SIG-M5 (cell line): ENCODE measurements at regions not wholly inside any gene's neighbourhood (a gene's known extent, or its start where the extent isn't known, plus 50 kb on each side); places are given as distances from the start of the nearest gene placed in this dataset.

Experiments used
- DNase-seq: peaks from one replicate; lab custom pipeline; 2025; lab: John Stamatoyannopoulos, UW

- no peak for DNase-seq
These were observed 507.5 kb upstream of the NR2F2 start for GRCh38 chr15:95822961-95823360.

GRCh38 chr15:95825208-95825607 lies 505.3 kb upstream of the NR2F2 start:
- no peak for DNase-seq

GRCh38 chr15:95825671-95826411 lies 504.7 kb upstream of the NR2F2 start:
- DNase-seq, result no peak

- DNase-seq, result no peak
These were observed 503.9 kb upstream of the NR2F2 start for GRCh38 chr15:95826412-95827195.

- DNase-seq, result no peak
These were observed 501.4 kb upstream of the NR2F2 start for GRCh38 chr15:95829062-95829461.

- no peak for DNase-seq
These were observed 500.2 kb upstream of the NR2F2 start for GRCh38 chr15:95830281-95830680.

GRCh38 chr15:95832668-95833067 lies 497.8 kb upstream of the NR2F2 start:
- no peak for DNase-seq

GRCh38 chr15:95834028-95834804 lies 496.3 kb upstream of the NR2F2 start:
- DNase-seq, result no peak

- DNase-seq, result no peak
These were observed 494.0 kb upstream of the NR2F2 start for GRCh38 chr15:95836536-95836935.

GRCh38 chr15:95837341-95838004 lies 493.0 kb upstream of the NR2F2 start:
- DNase-seq, result no peak

GRCh38 chr15:95839367-95839782 lies 491.1 kb upstream of the NR2F2 start:
- no peak for DNase-seq

- DNase-seq, result no peak
These were observed 490.5 kb upstream of the NR2F2 start for GRCh38 chr15:95840004-95840403.

- DNase-seq, result no peak
These were observed 489.6 kb upstream of the NR2F2 start for GRCh38 chr15:95840855-95841254.

GRCh38 chr15:95842576-95842975 lies 487.9 kb upstream of the NR2F2 start:
- no peak for DNase-seq

GRCh38 chr15:95843241-95843910 lies 487.1 kb upstream of the NR2F2 start:
- no peak for DNase-seq

GRCh38 chr15:95845862-95846515 lies 484.5 kb upstream of the NR2F2 start:
- DNase-seq, result no peak

GRCh38 chr15:95848126-95848525 lies 482.4 kb upstream of the NR2F2 start:
- no peak for DNase-seq

GRCh38 chr15:95850837-95851236 lies 479.7 kb upstream of the NR2F2 start:
- no peak for DNase-seq

GRCh38 chr15:95853350-95853749 lies 477.1 kb upstream of the NR2F2 start:
- DNase-seq, result no peak

GRCh38 chr15:95857124-95857757 lies 473.3 kb upstream of the NR2F2 start:
- no peak for DNase-seq

- no peak for DNase-seq
These were observed 472.7 kb upstream of the NR2F2 start for GRCh38 chr15:95857758-95858157.
